ENCODE measurements at regions not wholly inside any gene's neighbourhood (a gene's known extent, or its start where the extent isn't known, plus 50 kb on each side); places are given as distances from the start of the nearest gene placed in this dataset.

- TF ChIP-seq ZNF335 (tag by site-specific recombination; conservative IDR thresholded peaks at IDR 0.05) (no peak), CTCF (tag by site-specific recombination; IDR thresholded peaks at IDR 0.05) (no peak), ZNF121 (tag by site-specific recombination; IDR thresholded peaks at IDR 0.05) (no peak), ZNF521 (tag by site-specific recombination; IDR thresholded peaks at IDR 0.05) (no peak), ZNF501 (tag by site-specific recombination; IDR thresholded peaks at IDR 0.05) (no peak), SP2 (tag by site-specific recombination; IDR thresholded peaks at IDR 0.05) (no peak), KLF10 (tag by site-specific recombination; IDR thresholded peaks at IDR 0.05) (no peak), RBAK (tag by site-specific recombination; IDR thresholded peaks at IDR 0.05) (no peak)
Measured at GRCh38 chr2:14827226-14828023, 194.9 kb downstream of the LRATD1 start.

Measured in HEK293 (cell line).